ENCODE measurements at regions not wholly inside any gene's neighbourhood (a gene's known extent, or its start where the extent isn't known, plus 50 kb on each side); places are given as distances from the start of the nearest gene placed in this dataset.

GRCh38 chr3:177512945-177513814, 315.9 kb upstream of the TBL1XR1 start:
- no peak for DNase-seq (ENCODE audit: low spot score)

- no peak for DNase-seq (ENCODE audit: low spot score)
These were observed 316.7 kb upstream of the TBL1XR1 start for GRCh38 chr3:177513815-177514610.

GRCh38 chr3:177514611-177515499, 317.6 kb upstream of the TBL1XR1 start:
- DNase-seq (ENCODE audit: low spot score): no peak

- no peak for DNase-seq (ENCODE audit: low spot score)
These were observed 318.5 kb upstream of the TBL1XR1 start for GRCh38 chr3:177515786-177516157.

GRCh38 chr3:177516158-177517011, 319.1 kb upstream of the TBL1XR1 start:
- peak; percentile 34 for DNase-seq (ENCODE audit: low spot score)

- no peak for DNase-seq (ENCODE audit: low spot score)
These were observed 320.6 kb upstream of the TBL1XR1 start for GRCh38 chr3:177517906-177518305.

GRCh38 chr3:177519588-177519987, 322.3 kb upstream of the TBL1XR1 start:
- DNase-seq (ENCODE audit: low spot score): no peak

GRCh38 chr3:177521305-177521704, 324.0 kb upstream of the TBL1XR1 start:
- peak; percentile 60 for DNase-seq (ENCODE audit: low spot score)

- no peak for DNase-seq (ENCODE audit: low spot score)
These were observed 324.8 kb upstream of the TBL1XR1 start for GRCh38 chr3:177522051-177522450.

GRCh38 chr3:177523067-177523675, 325.9 kb upstream of the TBL1XR1 start:
- no peak for DNase-seq (ENCODE audit: low spot score)

- no peak for DNase-seq (ENCODE audit: low spot score)
These were observed 326.7 kb upstream of the TBL1XR1 start for GRCh38 chr3:177523872-177524438.

- DNase-seq (ENCODE audit: low spot score): no peak
These were observed 327.5 kb upstream of the TBL1XR1 start for GRCh38 chr3:177524742-177525141.

GRCh38 chr3:177525414-177525813, 328.1 kb upstream of the TBL1XR1 start:
- DNase-seq (ENCODE audit: low spot score): no peak

- DNase-seq (ENCODE audit: low spot score): no peak
These were observed 328.9 kb upstream of the TBL1XR1 start for GRCh38 chr3:177525987-177526712.

GRCh38 chr3:177527182-177527581, 329.9 kb upstream of the TBL1XR1 start:
- no peak for DNase-seq (ENCODE audit: low spot score)

- DNase-seq (ENCODE audit: low spot score): no peak
These were observed 331.2 kb upstream of the TBL1XR1 start for GRCh38 chr3:177528306-177529070.

GRCh38 chr3:177529071-177529550, 331.8 kb upstream of the TBL1XR1 start:
- no peak for DNase-seq (ENCODE audit: low spot score)

- DNase-seq (ENCODE audit: low spot score): no peak
These were observed 332.5 kb upstream of the TBL1XR1 start for GRCh38 chr3:177529716-177530335.

All from iPS-NIHi11 (cell line).